ENCODE measurements at regions not wholly inside any gene's neighbourhood (a gene's known extent, or its start where the extent isn't known, plus 50 kb on each side); places are given as distances from the start of the nearest gene placed in this dataset.
A peak's percentile ranks its signal among the peaks of the same experiment; 100 is the strongest.

DNA sequence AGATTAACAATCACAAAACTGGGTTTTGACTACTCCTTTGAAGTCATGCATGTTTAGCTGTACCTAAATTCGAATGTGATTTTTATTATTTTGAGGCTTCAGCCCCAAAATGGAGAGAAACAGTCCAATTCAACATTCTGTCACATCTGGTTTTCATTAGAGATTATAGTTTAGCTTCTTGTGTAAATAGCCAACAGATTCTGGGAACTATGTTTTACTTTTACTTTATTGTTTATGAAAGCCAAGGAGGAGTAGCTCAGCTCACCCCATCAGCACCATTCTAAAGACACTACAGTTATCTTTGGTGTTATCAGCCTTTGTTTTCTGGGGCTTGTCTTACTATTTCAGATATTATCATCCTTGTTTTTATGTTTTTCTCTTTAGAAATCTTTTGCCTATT, 465.0 kb upstream of the CWC22 start:
- DNase-seq (ENCODE audit: low read depth), result no peak

DNA sequence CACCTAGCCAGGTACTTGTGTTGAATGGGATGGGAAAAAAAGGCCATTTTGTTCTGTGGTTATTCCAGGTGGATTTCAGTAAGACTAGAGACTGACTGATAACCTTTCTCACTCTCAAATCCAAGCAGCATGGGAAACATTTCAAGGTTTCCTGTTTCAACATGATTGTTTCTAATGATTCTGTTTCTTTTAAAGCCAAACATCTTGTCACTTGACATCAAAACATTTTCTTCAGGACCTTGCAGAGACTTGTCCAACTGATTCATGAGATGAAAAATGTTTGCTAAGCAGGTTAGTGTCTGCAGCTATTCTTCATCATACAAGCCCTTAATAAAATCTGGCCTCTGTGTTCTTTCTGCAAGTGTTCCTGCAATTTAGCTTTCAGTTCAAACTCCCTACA, 456.5 kb upstream of the CWC22 start:
- no peak for DNase-seq (ENCODE audit: low read depth)

DNA sequence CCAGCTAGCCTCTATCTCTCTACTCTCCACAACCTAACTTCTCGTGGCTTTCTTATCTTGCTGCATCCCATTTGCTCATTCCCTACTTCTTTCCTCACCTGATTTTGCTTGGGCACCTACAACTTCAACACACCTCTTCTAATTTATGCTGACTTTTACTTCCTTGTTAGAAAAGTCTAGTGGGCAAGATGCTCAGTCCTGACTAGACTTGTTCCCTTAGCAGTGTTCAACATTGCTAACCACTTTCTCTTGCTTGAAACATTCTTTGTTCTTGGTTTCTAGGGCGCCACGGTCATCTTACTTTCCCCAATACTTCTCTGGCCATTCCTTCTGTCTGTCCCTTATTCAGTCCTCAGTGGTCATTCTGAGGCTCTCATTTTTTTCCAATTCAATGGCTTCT, 454.7 kb upstream of the CWC22 start:
- DNase-seq (ENCODE audit: low read depth), result no peak

DNA sequence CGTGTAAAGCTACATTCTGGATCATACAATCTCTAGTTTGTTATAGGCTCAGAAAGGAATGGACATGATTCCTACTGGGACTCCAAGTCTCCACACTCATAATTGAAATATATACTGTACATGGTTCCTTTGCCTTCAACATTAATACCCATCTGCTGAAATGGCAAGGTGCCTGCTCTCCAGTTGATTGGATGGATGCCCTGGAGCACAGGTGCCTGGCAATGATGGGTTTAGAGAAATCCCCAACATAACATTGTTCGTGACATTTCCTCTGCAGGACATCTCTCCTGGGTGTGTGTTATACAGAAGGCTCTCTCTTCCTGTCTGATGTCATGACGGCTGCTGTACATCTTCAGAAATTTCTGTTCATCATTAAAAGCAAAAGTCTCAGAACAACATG, 449.7 kb upstream of the CWC22 start:
- no peak for DNase-seq (ENCODE audit: low read depth)

DNA sequence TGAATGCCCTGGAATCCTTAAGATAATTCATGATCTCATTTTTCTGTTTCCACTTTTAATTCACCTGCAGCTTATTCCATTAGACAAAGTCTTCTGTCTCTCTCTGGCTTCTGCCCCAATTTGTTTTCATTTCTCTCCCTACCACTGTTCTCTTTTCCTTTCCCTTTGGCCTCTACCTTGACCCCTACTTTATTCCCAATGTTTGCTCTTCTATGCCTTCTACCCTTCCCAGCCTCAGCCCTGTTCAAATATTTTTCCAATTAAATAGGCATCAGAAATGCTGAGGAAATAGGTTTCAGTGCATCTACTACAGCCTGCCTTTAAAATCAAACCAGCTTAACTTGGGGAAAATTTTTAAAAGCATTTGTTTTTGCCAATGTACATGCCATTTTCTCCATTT, 443.7 kb upstream of the CWC22 start:
- no peak for DNase-seq (ENCODE audit: low read depth)

DNA sequence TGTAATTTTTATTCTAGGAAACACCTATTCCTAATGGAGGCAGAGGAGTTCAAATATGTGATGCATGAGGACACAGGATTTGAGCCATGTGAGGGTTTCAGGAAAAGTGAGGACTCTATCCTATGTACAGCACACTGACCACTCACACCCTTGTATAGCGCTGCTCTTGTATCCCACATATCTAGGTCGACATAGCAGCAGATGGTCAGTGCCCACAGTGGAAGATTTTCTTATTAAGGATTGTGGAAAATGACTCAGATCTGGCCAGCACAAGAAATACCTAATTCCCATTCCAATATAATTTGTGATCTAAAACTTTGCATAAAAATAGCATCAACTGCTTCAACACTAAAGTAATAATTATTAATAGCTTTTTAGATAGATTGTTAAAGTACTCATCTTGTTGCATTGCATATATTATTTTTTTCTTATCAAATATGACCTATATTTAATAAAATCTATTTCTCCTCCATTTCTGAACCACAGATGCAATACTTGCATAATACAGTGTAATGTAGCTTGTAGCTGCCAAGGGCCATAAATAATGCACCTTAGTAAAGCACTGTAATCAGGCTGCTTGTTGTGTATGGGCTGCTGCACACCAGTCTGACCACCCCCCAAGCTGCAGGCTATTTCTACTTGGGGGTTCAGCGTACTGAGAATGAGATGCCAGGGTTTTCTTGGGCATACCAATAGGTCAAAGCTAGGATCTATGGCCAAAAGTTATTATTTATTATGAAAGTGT, 442.2 kb upstream of the CWC22 start:
- no peak for DNase-seq (ENCODE audit: low read depth)

DNA sequence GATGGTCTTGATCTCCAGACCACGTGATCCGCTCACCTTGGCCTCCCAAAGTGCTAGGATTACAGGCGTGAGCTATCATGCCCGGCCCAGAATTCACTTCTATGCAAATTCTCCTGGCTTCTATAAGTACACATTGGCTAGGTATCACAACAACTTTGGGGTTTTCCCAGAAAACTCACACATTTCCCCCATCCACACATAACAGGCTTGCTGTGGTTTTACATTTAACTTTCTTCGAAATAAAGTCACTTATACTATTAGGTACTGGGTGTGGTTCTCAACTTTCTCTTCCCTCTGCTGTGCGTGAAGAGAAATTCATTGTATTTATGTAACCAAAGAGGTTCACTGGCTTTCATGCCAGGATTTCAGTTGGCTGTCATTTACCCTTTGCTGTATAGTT, 439.4 kb upstream of the CWC22 start:
- no peak for DNase-seq (ENCODE audit: low read depth)

DNA sequence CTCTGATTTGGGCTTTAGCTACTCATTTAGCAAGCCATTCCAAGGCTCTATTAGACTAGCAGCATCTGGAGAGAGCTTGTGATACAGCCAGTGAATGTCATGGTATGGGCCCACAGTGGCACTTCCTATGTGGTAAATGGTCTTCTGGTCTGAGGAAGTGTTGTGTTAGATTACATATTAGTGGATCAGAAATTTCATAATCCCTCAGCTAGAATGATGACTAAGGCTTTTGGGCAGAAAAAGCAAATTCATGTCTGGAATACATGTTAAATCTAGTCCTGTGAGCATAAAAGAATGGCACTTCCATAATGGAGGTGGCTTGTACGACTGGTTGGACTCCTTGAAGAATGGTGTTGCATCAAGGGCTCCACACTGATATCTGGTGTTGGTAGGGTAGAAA, 436.8 kb upstream of the CWC22 start:
- no peak for DNase-seq (ENCODE audit: low read depth)

DNA sequence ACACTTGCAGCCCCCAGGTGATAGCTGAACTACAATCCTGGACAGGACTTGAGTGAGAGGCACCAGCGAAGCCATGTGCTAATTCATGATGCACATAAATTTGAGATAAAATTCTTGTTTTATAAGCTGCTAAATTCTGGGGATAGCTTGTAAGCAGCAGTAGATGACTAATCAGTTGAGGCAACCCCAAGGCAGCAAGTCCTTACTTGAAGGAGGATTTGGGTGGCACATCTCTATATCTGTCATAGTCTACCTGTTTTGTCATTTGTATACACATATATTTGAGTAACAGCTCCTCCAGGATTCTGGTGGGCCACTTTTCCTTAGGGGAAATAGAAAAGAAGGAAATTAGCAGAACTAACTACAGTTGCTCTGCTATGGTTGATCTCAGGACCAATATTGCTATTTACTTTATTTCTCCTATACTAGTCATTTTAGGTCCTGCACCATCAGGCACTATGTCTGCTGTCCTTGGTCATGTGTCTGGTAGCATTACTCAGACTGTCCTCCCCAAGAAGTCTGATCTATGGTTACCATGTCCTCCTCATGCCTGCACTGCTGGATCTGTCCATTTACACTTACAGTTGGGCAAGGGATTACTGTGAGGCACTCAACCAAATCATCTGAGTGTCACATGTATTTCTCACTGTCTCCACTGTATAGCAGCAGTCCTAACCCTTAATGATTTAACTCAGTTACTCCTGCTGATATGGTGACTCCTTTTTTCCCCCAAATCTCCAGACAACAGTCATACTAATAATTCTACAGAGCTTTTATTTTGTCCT, 436.0 kb upstream of the CWC22 start:
- no peak for DNase-seq (ENCODE audit: low read depth)

DNA sequence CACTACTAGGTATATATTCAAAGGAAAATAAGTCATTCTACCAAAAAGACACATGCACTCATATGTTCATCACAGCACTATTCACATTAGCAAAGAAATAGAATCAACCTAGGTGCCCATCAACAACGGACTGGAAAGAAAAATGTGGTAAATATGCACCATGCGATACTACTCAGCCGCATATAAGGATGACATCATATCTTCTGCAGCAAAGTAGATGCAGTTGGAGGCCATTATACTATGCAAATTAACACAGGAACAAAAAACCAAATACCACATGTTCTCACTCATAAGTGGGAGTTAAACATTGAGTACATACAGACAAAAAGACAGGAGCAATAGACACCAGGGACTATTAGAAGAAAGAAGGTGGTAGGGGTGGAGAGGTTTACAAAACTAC, 412.1 kb upstream of the CWC22 start:
- DNase-seq (ENCODE audit: low read depth), result no peak

DNA sequence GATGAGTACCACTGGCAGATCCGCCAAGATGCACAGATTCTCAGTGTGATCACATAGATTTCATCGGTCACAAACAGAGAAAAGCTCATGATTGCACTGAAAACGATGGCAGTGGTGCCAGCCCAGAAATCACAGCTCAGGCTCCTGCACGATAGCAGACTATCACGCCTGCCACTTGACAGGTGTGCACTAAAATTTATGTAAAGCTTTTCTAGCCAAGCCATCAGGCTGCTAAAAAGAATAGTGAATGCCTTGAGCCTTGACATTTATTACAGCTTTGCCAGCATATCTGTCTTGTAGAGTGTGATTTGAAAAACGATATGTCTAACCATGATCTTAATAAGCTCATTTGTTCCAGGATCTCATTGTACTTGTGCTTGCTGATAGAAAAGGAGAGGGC, 409.5 kb upstream of the CWC22 start:
- DNase-seq (ENCODE audit: low read depth), result no peak

DNA sequence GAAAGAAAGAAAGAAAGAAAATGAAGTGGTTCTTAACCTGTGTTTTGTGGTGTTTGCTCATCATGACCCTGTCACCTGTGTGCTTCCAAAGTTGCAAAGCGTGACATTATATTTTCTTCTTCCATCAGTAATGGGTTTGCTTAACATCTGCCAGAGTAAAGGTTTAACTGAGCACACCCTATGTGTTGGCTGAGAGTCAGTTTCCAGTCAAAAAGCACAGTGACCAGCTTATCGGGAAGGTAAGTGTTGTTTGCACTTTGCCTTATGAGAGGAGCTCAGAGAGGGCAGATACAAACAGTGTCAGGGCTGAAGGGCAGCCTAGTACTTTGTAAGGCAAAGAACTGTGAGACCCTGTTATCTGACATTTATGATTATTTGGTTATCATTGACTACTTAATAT, 406.2 kb upstream of the CWC22 start:
- DNase-seq (ENCODE audit: low read depth), result no peak

DNA sequence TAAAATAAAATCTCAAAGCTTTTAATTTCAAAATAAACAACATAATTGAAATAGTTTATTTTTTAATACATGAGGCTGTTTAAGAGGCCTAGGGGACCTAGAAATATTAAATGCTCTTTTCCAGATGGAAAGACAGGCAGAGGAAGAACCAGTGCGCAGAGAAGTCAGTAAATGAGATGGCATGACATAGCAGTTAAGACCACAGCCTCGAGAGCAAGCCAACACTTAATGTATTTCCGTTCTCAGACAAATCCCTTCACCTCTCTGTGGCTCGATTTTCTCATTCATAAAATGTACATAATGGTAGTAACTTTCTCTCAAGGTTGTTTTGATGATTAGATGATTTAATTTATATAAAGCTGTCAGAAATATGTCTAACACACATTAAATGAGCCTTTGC, 405.1 kb upstream of the CWC22 start:
- DNase-seq (ENCODE audit: low read depth), result no peak

DNA sequence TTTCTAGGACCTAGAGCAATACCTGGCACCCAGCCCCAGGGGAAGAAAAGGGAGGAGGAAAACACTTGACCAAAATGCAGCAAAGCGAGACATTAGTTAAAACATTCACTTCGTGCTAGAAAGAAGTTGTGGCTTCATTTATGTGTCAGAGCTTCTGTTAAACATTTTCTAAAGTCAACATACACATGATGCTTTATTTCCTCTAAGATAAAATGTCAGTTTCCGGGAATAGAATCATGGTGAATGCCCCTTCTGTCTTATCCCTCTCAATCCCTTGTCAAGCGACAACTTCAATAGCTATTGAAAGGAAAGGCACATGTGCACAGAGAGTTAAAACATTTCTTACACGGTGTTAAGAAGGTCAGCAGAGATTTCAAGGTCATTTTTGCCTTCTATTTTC, 404.6 kb upstream of the CWC22 start:
- DNase-seq (ENCODE audit: low read depth), result no peak

DNA sequence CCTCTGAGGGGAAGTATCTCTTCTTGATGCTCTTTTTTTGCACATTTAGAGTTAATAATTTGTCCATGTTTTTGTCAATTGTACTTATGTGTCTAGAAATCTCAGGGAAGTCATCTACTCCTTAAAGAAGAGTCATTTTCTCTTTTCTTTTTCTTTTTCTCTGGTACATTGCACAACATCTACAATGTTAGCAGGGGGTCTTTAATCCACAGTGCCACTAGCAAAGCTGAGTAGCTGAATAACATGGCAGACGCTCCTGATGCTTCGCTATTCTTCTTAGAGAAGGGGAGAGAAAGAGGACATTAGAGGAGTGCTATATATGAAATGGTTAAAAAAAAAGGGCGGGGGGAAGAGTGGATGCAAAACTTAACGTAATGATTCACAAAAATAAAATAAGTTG, 399.6 kb upstream of the CWC22 start:
- DNase-seq (ENCODE audit: low read depth), result no peak

DNA sequence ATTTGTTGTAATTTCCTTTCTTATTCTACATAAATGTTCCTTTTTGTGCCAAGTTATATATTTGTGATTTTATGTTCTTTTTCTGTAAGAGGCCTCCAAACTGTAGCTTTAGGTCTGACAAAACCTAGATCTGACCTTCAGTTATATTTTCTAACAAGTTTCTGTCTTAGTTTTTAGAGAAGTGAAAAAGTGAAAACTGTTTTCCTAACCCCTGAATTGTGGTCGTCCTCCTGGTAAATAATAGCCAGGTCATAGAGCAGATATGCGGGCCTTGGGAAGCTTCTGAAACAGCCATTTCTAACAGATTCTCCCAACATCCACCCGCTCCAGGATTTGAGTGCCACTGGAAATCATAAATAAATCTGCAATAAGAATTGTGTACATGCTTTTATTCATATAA, 398.4 kb upstream of the CWC22 start:
- DNase-seq (ENCODE audit: low read depth), result no peak

DNA sequence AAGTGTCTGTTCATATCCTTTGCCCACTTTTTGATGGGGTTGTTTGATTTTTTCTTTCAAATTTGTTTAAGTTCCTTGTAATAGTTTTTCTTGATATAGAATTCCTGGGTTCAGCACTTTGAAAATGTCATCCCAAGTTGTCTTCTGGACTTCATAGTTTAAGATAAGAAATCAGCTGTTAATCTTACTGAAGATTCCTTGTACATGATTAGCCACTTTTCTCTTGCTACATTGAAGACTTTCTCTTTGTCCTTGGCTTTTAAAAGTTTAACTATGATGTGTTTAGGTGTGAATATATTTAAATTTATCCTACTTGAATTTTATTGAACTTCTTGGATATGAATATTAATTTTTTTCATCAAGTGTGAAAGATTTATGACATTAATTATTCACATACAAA, 387.2 kb upstream of the CWC22 start:
- DNase-seq (ENCODE audit: low read depth), result no peak

DNA sequence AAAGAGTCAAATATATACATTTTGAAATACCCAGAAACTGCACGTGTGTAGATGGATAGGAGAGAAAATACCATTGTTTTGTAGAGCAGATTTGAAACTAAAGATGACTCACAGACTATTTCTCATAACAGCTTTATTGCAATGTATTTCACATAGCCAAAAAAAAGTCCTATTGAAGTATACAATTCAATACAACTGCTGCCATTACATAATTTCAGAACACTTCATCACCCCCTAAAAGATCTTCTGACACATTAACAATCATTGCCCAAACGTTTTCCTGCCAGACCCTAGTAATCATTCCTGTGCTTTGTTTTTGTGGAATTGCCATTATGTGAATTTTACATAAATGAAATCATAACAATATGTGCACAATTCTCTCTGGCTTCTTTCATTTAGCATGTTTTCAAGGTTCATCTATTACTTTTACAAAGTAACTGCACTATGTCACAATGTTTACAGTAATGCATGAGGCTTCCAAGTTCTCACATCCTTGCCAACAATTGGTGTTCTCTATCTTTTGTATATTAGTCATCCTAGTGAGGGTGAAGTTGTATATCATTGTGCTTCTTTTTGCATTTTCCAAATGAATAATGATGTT, 378.6 kb upstream of the CWC22 start:
- peak; percentile 13 for DNase-seq (ENCODE audit: low read depth)

DNA sequence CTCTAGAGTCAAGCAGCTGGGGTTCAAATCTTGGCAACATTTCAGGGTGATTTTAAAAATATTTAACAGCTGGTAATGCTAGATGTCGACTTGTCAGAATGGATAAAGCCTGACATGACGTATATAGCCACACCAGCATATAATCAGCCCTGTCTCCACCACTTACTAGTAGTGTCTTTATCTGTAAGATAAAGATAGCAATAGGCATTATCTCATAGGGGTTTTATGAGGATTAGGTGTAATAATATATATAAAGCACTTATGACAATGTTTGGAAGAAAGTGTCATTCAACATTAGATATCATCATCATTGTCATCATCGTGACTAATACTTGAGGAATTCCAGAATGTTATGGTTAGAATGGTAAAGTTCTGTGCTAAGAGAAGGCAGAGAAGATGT, 369.0 kb upstream of the CWC22 start:
- no peak for DNase-seq (ENCODE audit: low read depth)

DNA sequence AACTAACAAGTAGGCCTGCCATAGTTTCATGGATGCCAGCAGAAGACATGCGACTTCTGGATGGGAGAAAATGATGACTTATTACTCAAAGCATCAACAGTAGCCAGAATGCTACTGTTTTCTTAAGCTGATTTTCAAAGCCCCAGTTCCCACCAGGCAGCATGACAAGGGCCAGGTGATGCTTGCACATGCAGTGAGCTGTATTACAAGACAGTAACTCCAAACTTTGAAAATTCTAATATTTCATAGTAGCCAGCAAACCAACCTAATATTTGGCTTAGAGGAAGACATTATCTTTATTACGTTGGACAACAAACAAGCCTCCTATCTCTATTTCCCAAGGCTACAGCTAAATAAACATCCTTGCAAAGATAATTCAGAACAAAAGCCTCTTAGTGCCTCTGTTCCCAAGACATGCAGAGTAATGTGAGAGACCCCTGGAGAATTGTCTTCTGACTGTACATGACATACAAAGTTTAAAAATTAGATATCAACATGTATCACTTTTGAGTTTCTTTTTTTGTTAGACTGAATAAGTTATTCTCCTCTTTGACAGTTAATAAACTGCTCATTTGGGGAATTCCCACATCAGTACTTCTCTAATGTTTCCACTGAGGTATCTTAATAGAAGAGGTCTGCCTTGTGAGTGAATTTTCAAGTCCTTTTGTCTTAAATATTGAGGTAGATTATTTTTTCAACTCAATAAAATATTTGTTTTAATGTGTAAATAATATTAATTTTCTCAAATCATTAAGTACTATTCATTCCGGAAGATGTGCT, 367.6 kb upstream of the CWC22 start:
- DNase-seq (ENCODE audit: low read depth), result no peak

DNA sequence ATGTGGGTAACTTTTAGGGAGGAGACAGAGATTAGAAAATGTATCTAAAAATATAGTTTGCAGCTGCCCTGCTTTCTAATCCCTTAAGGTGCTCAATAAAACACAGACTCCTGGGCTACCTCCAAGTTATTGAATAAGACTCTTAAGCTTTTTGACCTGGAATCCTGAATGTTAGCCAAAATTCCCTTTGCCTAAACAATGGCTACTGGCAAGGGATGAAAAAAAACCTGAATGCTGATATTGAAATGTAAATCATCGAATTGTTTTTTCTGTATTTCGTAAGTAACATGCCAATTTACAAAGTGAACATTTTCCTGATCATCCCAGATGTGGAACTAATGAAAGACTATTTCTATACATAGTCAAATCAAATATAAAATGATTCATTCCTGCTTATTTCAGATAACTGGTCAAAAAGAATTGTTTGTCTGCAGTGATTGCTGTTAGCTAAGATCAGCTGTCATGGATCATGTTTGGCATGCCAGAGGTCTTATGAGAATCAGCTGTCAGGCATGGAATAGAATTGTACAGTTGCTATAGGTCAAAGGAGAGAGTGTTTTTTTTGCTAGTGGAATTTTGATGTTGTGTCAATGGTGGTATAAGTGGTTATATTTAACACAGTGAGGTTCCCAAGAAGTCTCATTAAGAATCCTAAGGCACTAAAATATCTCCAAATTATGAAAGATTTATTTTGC, 363.6 kb upstream of the CWC22 start:
- DNase-seq (ENCODE audit: low read depth), result no peak

DNA sequence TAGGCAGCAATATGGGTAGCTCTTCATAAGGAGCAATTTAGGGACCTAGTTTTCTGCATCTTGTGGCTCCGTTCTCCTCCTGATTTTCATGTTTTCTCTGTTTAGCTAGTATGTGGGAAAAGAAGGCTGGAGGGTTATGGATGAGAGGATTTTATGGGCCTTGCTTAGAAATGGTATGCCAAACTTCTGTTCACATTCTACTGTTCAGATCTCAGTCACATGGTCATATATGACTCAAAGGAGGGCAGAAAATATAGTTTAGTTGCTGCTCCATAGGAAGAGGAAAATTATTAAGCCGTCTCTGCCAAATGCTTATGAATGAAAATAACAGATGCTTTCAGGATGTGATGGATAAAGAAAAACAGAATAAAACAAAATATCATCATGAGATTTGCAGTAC, 361.8 kb upstream of the CWC22 start:
- DNase-seq (ENCODE audit: low read depth), result no peak
